SK-MEL-5 (cell line): ENCODE measurements at regions not wholly inside any gene's neighbourhood (a gene's known extent, or its start where the extent isn't known, plus 50 kb on each side); places are given as distances from the start of the nearest gene placed in this dataset.
"Not testable (repeated sequence)": the region's sequence is repeated elsewhere in the genome, so short reads cannot be mapped to it uniquely, and the experiment has no call there.

ENCODE experiments used
- DNase-seq: peaks from one replicate; pipeline ENCODE4 v3.0.0-alpha.2; 2016; ENCODE audit warnings: low read depth, low spot score
- in situ Hi-C: cut with HindIII; loops from 2 replicates; pipeline ENCODE4 v1.10.0; 2016; ENCODE audit warnings: low sequenced_read_pairs, high pct_unique_total_duplicates, low pct_unique_long_range_greater_than_20kb

- in situ Hi-C loops = no loop called here
- no peak for DNase-seq
Measured at GRCh38 chr21:18547347-18547746, 143.8 kb upstream of the TMPRSS15 start.

GRCh38 chr21:18548249-18548648, 144.7 kb upstream of the TMPRSS15 start:
- in situ Hi-C loops = no loop called here
- no peak for DNase-seq

GRCh38 chr21:18549214-18549905, 145.8 kb upstream of the TMPRSS15 start:
- DNase-seq = no peak

GRCh38 chr21:18550361-18550760, 146.8 kb upstream of the TMPRSS15 start:
- in situ Hi-C loops = no loop called here
- DNase-seq = no peak

More at GRCh38 chr21:18549214-18549905, 145.8 kb upstream of the TMPRSS15 start:
- in situ Hi-C loops = no loop called here

- in situ Hi-C loops = no loop called here
- no peak for DNase-seq
Measured at GRCh38 chr21:18553786-18554185, 150.2 kb upstream of the TMPRSS15 start.

- DNase-seq, in situ Hi-C loops: not testable (repeated sequence)
Measured at GRCh38 chr21:18567770-18568169, 164.2 kb upstream of the TMPRSS15 start.

GRCh38 chr21:18588001-18588662, 184.5 kb upstream of the TMPRSS15 start:
- no peak for DNase-seq
- in situ Hi-C loops = no loop called here

GRCh38 chr21:18601146-18601545, 197.6 kb upstream of the TMPRSS15 start:
- in situ Hi-C loops = no loop called here
- no peak for DNase-seq

- in situ Hi-C loops = no loop called here
- DNase-seq = no peak
Measured at GRCh38 chr21:18602711-18603110, 199.1 kb upstream of the TMPRSS15 start.

GRCh38 chr21:18603261-18603660, 199.7 kb upstream of the TMPRSS15 start:
- in situ Hi-C loops = no loop called here
- DNase-seq = no peak

GRCh38 chr21:18603980-18604379, 200.4 kb upstream of the TMPRSS15 start:
- in situ Hi-C loops = no loop called here

GRCh38 chr21:18608226-18608625, 204.6 kb upstream of the TMPRSS15 start:
- in situ Hi-C loops = no loop called here
- no peak for DNase-seq

More at GRCh38 chr21:18603980-18604379, 200.4 kb upstream of the TMPRSS15 start:
- DNase-seq = no peak

- in situ Hi-C loops = no loop called here
Measured at GRCh38 chr21:18614303-18614702, 210.7 kb upstream of the TMPRSS15 start.

GRCh38 chr21:18617291-18617690, 213.7 kb upstream of the TMPRSS15 start:
- in situ Hi-C loops = no loop called here
- DNase-seq = peak; percentile 70

More at GRCh38 chr21:18614303-18614702, 210.7 kb upstream of the TMPRSS15 start:
- no peak for DNase-seq

GRCh38 chr21:18620436-18620835, 216.9 kb upstream of the TMPRSS15 start:
- in situ Hi-C loops = no loop called here
- DNase-seq = no peak

GRCh38 chr21:18622383-18622782, 218.8 kb upstream of the TMPRSS15 start:
- in situ Hi-C loops = no loop called here
- no peak for DNase-seq

- in situ Hi-C loops = no loop called here
- DNase-seq = no peak
Measured at GRCh38 chr21:18630446-18630845, 226.9 kb upstream of the TMPRSS15 start.

- no peak for DNase-seq
- in situ Hi-C loops = no loop called here
Measured at GRCh38 chr21:18636897-18637296, 233.3 kb upstream of the TMPRSS15 start.

GRCh38 chr21:18646116-18646515, 242.5 kb upstream of the TMPRSS15 start:
- in situ Hi-C loops = no loop called here
- peak; percentile 46 for DNase-seq
